Endometrial microvascular endothelial cells (primary cell): ENCODE measurements at regions not wholly inside any gene's neighbourhood (a gene's known extent, or its start where the extent isn't known, plus 50 kb on each side); places are given as distances from the start of the nearest gene placed in this dataset.

ENCODE experiments used
- in situ Hi-C: cut with HindIII; loops from 2 replicates; pipeline ENCODE4 v1.10.0; 2017; ENCODE audit warnings: low sequenced_read_pairs, low pct_unique_long_range_greater_than_20kb; ENCODE audit errors: inconsistent ontology term

GRCh38 chr2:176526995-176527901, 258.0 kb downstream of the MTX2 start:
- in situ Hi-C loops: no loop called here

- in situ Hi-C loops: no loop called here
Observed at GRCh38 chr2:176531608-176532007, 262.4 kb downstream of the MTX2 start.

GRCh38 chr2:176533505-176534193, 264.4 kb downstream of the MTX2 start:
- in situ Hi-C loops: no loop called here

- in situ Hi-C loops: no loop called here
Observed at GRCh38 chr2:176534798-176535466, 265.7 kb downstream of the MTX2 start.

- in situ Hi-C loops: no loop called here
Observed at GRCh38 chr2:176535467-176536113, 266.3 kb downstream of the MTX2 start.

- in situ Hi-C loops: no loop called here
Observed at GRCh38 chr2:176536439-176537133, 267.3 kb downstream of the MTX2 start.

- in situ Hi-C loops: no loop called here
Observed at GRCh38 chr2:176537932-176538331, 268.7 kb downstream of the MTX2 start.

- in situ Hi-C loops: no loop called here
Observed at GRCh38 chr2:176540995-176541394, 271.8 kb downstream of the MTX2 start.

- in situ Hi-C loops: no loop called here
Observed at GRCh38 chr2:176542476-176542875, 273.2 kb downstream of the MTX2 start.

GRCh38 chr2:176544557-176544956, 275.3 kb downstream of the MTX2 start:
- in situ Hi-C loops: no loop called here

- in situ Hi-C loops: no loop called here
Observed at GRCh38 chr2:176544991-176545956, 276.0 kb downstream of the MTX2 start.

GRCh38 chr2:176546550-176546949, 277.3 kb downstream of the MTX2 start:
- in situ Hi-C loops: no loop called here

GRCh38 chr2:176552501-176553135, 283.4 kb downstream of the MTX2 start:
- in situ Hi-C loops: no loop called here

GRCh38 chr2:176553685-176554100, 284.5 kb downstream of the MTX2 start:
- in situ Hi-C loops: no loop called here

- in situ Hi-C loops: no loop called here
Observed at GRCh38 chr2:176554101-176555048, 285.1 kb downstream of the MTX2 start.

GRCh38 chr2:176555112-176555511, 285.9 kb downstream of the MTX2 start:
- in situ Hi-C loops: no loop called here
